ENCODE measurements at regions not wholly inside any gene's neighbourhood (a gene's known extent, or its start where the extent isn't known, plus 50 kb on each side); places are given as distances from the start of the nearest gene placed in this dataset.

DNA sequence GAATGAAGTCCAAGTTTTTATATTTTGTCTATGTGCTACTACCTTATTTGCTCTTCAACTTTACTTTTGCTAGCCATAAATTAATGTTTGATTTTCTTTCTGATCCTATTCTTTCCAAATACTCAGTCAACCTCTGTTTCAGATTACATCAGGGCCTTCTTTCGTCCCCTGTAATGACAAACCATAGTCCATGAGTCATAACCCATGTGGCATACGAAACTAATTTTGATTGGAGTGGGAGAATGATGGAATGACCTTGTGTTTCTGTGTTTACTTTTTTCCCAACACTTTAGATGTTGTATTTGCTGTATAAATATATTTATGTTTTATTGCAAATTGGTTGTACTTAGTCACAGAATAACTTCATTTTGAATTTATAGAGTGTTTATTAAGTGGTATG lies 1043.1 kb downstream of the DTWD2 start:
- TF ChIP-seq, protein P1, sequence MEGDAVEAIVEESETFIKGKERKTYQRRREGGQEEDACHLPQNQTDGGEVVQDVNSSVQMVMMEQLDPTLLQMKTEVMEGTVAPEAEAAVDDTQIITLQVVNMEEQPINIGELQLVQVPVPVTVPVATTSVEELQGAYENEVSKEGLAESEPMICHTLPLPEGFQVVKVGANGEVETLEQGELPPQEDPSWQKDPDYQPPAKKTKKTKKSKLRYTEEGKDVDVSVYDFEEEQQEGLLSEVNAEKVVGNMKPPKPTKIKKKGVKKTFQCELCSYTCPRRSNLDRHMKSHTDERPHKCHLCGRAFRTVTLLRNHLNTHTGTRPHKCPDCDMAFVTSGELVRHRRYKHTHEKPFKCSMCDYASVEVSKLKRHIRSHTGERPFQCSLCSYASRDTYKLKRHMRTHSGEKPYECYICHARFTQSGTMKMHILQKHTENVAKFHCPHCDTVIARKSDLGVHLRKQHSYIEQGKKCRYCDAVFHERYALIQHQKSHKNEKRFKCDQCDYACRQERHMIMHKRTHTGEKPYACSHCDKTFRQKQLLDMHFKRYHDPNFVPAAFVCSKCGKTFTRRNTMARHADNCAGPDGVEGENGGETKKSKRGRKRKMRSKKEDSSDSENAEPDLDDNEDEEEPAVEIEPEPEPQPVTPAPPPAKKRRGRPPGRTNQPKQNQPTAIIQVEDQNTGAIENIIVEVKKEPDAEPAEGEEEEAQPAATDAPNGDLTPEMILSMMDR (IDR thresholded peaks at IDR 0.05; ENCODE audit: low read depth, low read length, poor library complexity, severe bottlenecking) = no peak
- no peak for TF ChIP-seq EZH2phosphoT487 (IDR thresholded peaks at IDR 0.05; ENCODE audit: borderline replicate concordance, low read length)
